ENCODE measurements at regions not wholly inside any gene's neighbourhood (a gene's known extent, or its start where the extent isn't known, plus 50 kb on each side); places are given as distances from the start of the nearest gene placed in this dataset.
"Not testable (repeated sequence)": the region's sequence is repeated elsewhere in the genome, so short reads cannot be mapped to it uniquely, and the experiment has no call there.

GRCh38 chr2:47964277-47964676 lies 58.0 kb upstream of the FBXO11 start:
- no peak for DNase-seq

- DNase-seq = no peak
Measured at GRCh38 chr2:47964722-47965434, 58.6 kb upstream of the FBXO11 start.

- not testable (repeated sequence) for DNase-seq
Measured at GRCh38 chr2:47976728-47977127, 70.4 kb upstream of the FBXO11 start.

GRCh38 chr2:47984041-47984440 lies 77.7 kb upstream of the FBXO11 start:
- no peak for DNase-seq

DNA sequence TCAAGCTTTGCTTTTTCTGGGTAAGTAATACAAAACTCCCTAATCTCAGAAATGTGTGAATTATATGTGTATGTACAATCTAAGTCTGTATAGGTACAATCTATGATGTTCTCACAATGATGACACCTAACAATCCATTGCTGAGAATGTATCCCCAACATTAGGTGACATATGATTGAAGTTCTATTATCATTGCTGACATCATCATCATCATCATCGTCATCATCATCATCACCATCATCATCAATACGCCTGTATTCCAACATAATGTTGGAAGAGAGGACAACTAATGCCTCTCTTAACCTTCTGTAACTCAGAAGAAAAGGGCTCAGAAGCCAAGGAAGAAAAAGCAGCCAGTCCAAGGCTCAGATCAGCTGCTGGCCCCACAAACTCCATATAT lies 84.2 kb upstream of the FBXO11 start:
- no peak for DNase-seq

DNA sequence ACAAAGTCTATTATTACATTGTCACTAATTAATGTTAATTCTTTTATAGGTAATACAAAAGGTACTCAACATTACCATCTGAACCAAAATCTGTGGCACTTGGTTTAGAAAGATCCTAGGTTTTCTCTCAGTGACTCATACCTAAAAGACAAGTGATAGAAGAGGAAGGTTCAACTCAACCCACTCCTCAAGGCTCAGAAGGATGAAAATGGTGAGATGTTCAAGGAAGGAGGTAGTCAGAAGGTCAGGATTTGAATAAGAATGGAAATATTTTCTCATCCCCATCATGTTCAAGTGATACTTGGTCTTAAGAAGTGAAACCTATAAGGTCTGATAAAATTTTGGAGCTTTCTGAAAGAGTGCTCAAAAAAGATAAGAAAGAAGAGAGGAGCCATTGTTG lies 86.4 kb upstream of the FBXO11 start:
- DNase-seq = no peak

GRCh38 chr2:47996808-47997207 lies 90.5 kb upstream of the FBXO11 start:
- no peak for DNase-seq

DNA sequence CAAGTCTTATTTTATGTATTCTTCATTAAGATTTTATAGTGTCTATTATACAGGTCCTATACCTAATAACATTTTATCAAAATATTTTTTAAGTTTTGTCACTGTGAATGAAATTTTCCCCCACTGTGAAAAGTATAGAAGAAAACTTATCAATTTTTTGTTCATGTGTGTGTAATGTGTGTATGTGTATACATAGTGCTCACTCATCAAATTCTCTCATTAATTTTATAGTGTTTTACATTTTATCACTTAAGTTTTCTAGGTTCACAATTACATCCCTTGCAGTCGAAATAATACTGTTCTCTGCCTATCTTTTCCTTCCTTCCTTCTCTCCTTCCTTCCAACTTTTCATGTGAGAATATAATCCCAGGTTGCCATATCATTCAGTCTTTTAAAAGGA lies 93.2 kb upstream of the FBXO11 start:
- no peak for DNase-seq

GRCh38 chr2:48001498-48001897 lies 95.2 kb upstream of the FBXO11 start:
- DNase-seq = no peak

- no peak for DNase-seq
Measured at GRCh38 chr2:48006094-48006493, 99.8 kb upstream of the FBXO11 start.

- no peak for DNase-seq
Measured at GRCh38 chr2:48007699-48008268, 101.5 kb upstream of the FBXO11 start.

DNA sequence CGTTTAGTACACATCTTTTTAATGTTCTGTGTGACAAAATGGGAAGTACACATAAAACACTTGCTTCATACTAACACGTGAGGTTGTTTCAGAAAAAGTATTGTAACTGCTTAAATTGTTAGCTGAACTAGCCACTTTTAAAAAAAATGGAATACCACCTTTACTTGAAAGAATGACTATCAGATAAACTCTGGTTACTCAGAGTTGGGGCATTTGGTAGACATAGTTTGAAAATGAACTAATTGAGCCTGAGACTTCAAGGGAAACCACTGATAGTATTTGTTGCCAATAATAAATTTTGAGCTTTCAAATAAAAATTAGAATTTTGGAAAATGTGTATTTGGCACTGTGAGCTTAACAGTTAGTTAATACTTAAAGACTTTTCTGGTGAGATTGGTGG lies 103.0 kb upstream of the FBXO11 start:
- DNase-seq = no peak

DNA sequence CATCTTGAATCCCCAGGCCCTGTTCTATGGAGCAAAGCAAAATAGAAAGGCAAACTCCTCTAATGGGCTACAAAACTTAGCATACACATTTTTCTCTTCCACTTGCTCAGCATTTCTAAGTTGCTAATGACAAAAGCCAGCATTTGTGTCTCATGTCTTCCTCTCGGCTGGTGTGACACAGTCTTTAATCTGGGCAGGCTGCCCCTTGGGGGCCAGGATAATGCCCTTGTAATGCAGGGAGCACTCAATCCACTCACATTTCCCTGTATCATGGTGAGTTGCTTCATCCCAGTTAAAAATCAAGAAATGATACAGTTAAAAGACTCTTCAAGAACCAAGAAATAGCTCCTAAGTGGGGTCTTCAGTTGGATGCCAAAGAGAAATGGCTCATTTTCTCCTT lies 109.1 kb upstream of the FBXO11 start:
- DNase-seq = no peak

- DNase-seq = no peak
Measured at GRCh38 chr2:48016225-48017019, 110.1 kb upstream of the FBXO11 start.

DNA sequence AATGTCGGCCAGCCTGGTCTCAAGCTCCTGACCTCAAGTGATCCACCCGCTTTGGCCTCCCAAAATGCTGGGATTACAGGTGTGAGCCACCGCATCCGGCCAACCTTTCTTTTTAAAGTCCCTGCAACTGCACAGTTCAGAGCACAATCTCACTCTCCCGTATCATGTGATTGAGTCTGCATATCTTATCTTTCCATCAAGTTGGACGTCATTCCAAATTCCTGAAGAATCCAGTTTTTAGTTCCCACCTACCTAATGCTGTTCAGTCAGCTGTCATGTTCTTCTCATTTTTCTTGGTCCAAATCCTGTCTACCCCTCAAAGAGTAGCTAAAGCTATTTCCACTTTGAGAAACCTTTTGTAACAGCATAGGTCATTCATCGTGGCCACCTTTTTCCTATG lies 110.8 kb upstream of the FBXO11 start:
- DNase-seq = no peak

DNA sequence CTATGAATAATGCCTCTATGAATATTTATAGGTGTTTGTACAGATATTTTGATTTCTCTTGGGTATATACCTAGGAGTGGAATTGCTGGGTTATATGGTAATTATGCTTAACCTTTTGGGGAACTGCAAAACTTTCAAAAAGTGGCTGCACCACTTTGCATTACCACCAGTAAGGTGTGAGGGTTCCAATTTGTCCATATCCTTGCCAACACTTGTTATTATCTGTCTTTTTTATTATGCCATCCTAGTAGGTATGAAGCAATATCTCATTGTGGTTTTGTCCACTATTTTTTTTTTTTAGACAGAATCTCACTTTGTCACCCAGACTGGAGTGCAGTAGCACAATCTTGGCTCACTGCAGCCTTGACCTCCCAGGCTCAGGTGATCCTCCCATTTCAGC lies 112.2 kb upstream of the FBXO11 start:
- no peak for DNase-seq

- no peak for DNase-seq
Measured at GRCh38 chr2:48026865-48027264, 120.6 kb upstream of the FBXO11 start.

DNA sequence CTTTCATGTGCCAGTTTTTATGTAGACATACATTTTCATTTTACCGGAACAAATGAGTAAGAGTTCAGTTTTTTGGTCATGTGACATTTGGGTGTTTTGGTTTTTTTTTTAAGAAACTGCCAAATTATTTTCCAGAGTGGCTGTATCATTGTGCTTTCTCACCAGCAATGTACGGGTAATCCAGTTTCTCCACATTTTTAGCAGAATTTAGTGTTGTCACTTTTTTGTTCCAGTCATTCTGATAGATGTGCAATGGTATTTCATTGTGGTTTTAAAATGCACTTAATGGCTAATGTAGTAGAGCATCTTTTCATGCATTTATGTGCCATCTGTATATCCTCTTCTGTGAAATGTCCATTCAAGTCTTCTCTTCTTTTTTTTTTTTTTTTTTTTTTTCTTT lies 126.5 kb upstream of the FBXO11 start:
- no peak for DNase-seq

DNA sequence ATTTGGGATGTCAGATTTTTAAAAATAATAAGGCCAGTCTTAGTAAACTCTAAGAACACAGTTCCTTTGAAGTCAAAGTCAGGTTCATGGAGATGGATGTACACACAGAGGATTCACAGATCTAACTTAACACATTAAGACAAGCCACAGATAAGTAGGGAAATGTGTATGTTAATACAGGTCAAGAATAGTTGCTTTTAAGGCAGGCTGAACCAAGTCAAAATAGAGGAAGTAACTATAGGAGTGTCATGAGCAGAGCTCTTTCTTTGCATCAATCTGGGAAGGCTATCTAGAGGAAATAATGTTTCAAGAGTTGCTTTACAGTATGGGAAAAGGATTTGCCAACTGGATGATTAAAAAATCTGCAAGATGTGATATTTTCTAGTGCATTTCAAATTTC lies 128.0 kb upstream of the FBXO11 start:
- DNase-seq = peak; percentile 64 to 75

- DNase-seq = no peak
Measured at GRCh38 chr2:48036312-48036711, 130.0 kb upstream of the FBXO11 start.

- DNase-seq = no peak
Measured at GRCh38 chr2:48039209-48039990, 133.1 kb upstream of the FBXO11 start.

DNA sequence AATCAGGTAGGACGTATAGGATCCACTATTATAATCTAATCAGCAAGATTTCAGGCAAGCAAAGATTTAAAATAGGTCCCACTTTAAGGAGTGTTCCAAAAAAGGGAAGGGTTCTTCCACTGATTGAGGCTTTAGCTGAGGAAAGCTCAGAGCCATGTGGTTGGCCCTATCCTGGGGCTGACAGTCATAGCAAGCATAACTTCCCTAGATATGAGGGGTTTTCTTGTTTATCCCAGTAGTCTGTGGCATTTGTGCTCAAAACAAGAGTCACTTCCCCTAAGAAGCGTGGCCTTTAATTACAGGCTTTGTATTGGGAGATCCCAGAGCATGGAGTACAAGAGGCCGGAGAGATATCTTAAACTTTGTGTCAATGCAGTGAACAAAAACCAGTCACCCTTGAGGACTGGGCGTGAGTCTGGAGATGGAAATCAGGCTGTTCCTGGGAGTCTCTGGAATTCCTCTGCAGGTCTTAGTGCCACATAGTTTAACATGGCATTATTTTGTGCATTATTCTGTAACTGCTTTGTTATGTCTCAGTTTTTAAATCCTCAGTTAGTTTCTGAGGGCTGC lies 136.9 kb upstream of the FBXO11 start:
- DNase-seq = no peak

GRCh38 chr2:48043746-48044145 lies 137.4 kb upstream of the FBXO11 start:
- DNase-seq = no peak
